ENCODE measurements at regions not wholly inside any gene's neighbourhood (a gene's known extent, or its start where the extent isn't known, plus 50 kb on each side); places are given as distances from the start of the nearest gene placed in this dataset.

DNA sequence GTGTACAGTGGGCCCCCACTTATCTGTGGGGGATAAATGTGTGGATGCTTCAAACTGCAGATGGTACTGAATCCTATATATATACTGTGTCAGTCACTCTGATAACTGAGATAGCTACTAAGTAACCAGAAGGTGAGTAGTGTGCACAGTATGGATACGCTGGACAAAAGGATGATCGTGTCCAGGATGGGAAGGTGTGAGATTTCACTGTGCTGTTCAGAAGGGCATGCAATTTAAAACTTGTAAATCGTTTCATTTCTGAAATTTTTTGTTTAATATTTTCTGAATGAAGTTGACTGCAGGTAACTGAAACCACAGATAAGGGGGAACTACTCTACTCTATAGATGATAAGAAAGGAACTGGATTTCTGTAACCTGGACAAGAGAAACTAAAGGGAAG lies 52.1 kb upstream of the SESN3 start:
- H3K27me3 ChIP-seq (ENCODE audit: insufficient read depth, low read length) = peaks cover 19% of the 10 kb centered on the region; the same call in 1 of the 2 replicates
- no peaks in the 10 kb centered on the region for H3K9me2 ChIP-seq (ENCODE audit: insufficient read depth)
- TF ChIP-seq EZH2 (IDR thresholded peaks at IDR 0.05) (no peak), YY1 (IDR thresholded peaks at IDR 0.05; ENCODE audit: extremely low read depth, insufficient replicate concordance, low read depth, low read length) (no peak), ZFX (IDR thresholded peaks at IDR 0.05) (no peak), ZNF274 (IDR thresholded peaks at IDR 0.05; ENCODE audit: low read depth, low read length) (no peak), POLR2A (IDR thresholded peaks at IDR 0.05; ENCODE audit: borderline replicate concordance, extremely low read depth, insufficient read depth, insufficient read length) (no peak), SIN3A (IDR thresholded peaks at IDR 0.05; ENCODE audit: low read depth) (no peak), SRF (IDR thresholded peaks at IDR 0.05; ENCODE audit: low read depth) (no peak), CBX3 (IDR thresholded peaks at IDR 0.05; ENCODE audit: low read depth) (no peak), JUND (IDR thresholded peaks at IDR 0.05) (no peak), EGR1 (IDR thresholded peaks at IDR 0.05; ENCODE audit: low read depth) (no peak), EZH2phosphoT487 (IDR thresholded peaks at IDR 0.05; ENCODE audit: borderline replicate concordance) (no peak), POLR2AphosphoS5 (IDR thresholded peaks at IDR 0.05; ENCODE audit: low read depth, low read length) (no peak), TCF7L2 (IDR thresholded peaks at IDR 0.05; ENCODE audit: borderline replicate concordance, extremely low read depth, insufficient read depth, insufficient read length) (no peak), FOSL1 (IDR thresholded peaks at IDR 0.05; ENCODE audit: low read depth) (no peak), CEBPB (IDR thresholded peaks at IDR 0.05; ENCODE audit: low read depth) (no peak), SP1 (IDR thresholded peaks at IDR 0.05; ENCODE audit: low read depth) (no peak)
- TF ChIP-seq, protein P1, sequence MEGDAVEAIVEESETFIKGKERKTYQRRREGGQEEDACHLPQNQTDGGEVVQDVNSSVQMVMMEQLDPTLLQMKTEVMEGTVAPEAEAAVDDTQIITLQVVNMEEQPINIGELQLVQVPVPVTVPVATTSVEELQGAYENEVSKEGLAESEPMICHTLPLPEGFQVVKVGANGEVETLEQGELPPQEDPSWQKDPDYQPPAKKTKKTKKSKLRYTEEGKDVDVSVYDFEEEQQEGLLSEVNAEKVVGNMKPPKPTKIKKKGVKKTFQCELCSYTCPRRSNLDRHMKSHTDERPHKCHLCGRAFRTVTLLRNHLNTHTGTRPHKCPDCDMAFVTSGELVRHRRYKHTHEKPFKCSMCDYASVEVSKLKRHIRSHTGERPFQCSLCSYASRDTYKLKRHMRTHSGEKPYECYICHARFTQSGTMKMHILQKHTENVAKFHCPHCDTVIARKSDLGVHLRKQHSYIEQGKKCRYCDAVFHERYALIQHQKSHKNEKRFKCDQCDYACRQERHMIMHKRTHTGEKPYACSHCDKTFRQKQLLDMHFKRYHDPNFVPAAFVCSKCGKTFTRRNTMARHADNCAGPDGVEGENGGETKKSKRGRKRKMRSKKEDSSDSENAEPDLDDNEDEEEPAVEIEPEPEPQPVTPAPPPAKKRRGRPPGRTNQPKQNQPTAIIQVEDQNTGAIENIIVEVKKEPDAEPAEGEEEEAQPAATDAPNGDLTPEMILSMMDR (IDR thresholded peaks at IDR 0.05 in 2 of 3, conservative IDR thresholded peaks at IDR 0.05 in 1 of 3; ENCODE audit: borderline replicate concordance in 1 of 3, insufficient read depth in 1 of 3, low read depth in 2 of 3, low read length in 2 of 3) = no peak
- TF ChIP-seq, protein P2, sequence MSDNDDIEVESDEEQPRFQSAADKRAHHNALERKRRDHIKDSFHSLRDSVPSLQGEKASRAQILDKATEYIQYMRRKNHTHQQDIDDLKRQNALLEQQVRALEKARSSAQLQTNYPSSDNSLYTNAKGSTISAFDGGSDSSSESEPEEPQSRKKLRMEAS (IDR thresholded peaks at IDR 0.05) = no peak
- TF ChIP-seq, protein P3, sequence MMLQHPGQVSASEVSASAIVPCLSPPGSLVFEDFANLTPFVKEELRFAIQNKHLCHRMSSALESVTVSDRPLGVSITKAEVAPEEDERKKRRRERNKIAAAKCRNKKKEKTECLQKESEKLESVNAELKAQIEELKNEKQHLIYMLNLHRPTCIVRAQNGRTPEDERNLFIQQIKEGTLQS (IDR thresholded peaks at IDR 0.05) = no peak
- BruUV-seq (replicated peaks) = no TSS peak
- ChIA-PET RAD21 (ENCODE audit: low non-redundant PET in 1 of 2, low total read pairs in 2 of 2, uncharacterized antibody in 2 of 2, unreplicated experiment in 2 of 2) (no interaction called here), POLR2A (no interaction called here), CTCF (no interaction called here)
- no peak overlapping the region for H3K4me2 ChIP-seq (ENCODE audit: low read length)
- intact Hi-C loops (cut with micrococcal nuclease) = no loop called here
- H3K79me2 ChIP-seq (ENCODE audit: insufficient read depth, low read length) = no peaks in the 10 kb centered on the region
- no peaks in the 10 kb centered on the region for H3K4me1 ChIP-seq (ENCODE audit: control insufficient read depth in 1 of 2, insufficient read depth in 2 of 2, low read length in 2 of 2)
- no peak overlapping the region for H3K9ac ChIP-seq (ENCODE audit: low read length)
- H3K4me3 ChIP-seq (replicated peaks in 1 of 2; ENCODE audit: low read depth in 1 of 2, low read length in 2 of 2) = no peak overlapping the region
- no peak for ATAC-seq
- DNase-seq (ENCODE audit: low read depth, low spot score) = no peak
- H3K27ac ChIP-seq (ENCODE audit: low read depth, low read length) = no peak overlapping the region
- H3K36me3 ChIP-seq (ENCODE audit: control insufficient read depth in 1 of 2, insufficient read depth in 2 of 2, low read length in 2 of 2) = no peaks in the 10 kb centered on the region
- no peaks in the 10 kb centered on the region for H3K9me3 ChIP-seq (ENCODE audit: control insufficient read depth in 1 of 2, insufficient read depth in 1 of 2, low read depth in 1 of 2, low read length in 2 of 2)
- no peak overlapping the region for H2AFZ ChIP-seq (ENCODE audit: low read depth, low read length, poor library complexity, severe bottlenecking)
- no peaks in the 10 kb centered on the region for H4K20me1 ChIP-seq (ENCODE audit: insufficient read depth)

Measured in HCT116 (cell line).